ENCODE measurements at regions not wholly inside any gene's neighbourhood (a gene's known extent, or its start where the extent isn't known, plus 50 kb on each side); places are given as distances from the start of the nearest gene placed in this dataset.
"Not testable (repeated sequence)": the region's sequence is repeated elsewhere in the genome, so short reads cannot be mapped to it uniquely, and the experiment has no call there.

GRCh38 chr9:39663713-39664112 lies 308.2 kb downstream of the SPATA31A1 start:
- not testable (repeated sequence) for H2BK5ac ChIP-seq (ENCODE audit: low read depth, low read length, poor library complexity, severe bottlenecking); H4K8ac ChIP-seq (ENCODE audit: low read length); DNase-seq; H3K23ac ChIP-seq (ENCODE audit: low read length in 2 of 2); H3K79me1 ChIP-seq (replicated peaks; ENCODE audit: low read length, poor library complexity, severe bottlenecking); H3K4me3 ChIP-seq (ENCODE audit: insufficient read depth in 1 of 2, low read depth in 1 of 2, low read length in 2 of 2); H2BK12ac ChIP-seq (ENCODE audit: low read length in 2 of 2); H3K4me1 ChIP-seq (ENCODE audit: control insufficient read depth, insufficient read depth, low read depth, low read length); H3K9ac ChIP-seq (ENCODE audit: low read length); H3K18ac ChIP-seq (ENCODE audit: low read depth in 1 of 2, low read length in 2 of 2); H3K4ac ChIP-seq (ENCODE audit: low read depth in 1 of 2, low read length in 2 of 2); H2BK15ac ChIP-seq (ENCODE audit: low read depth, poor library complexity, severe bottlenecking); H3K27ac ChIP-seq (ENCODE audit: low read length, poor library complexity, severe bottlenecking); H2AK5ac ChIP-seq (ENCODE audit: low read length, severe bottlenecking); H2BK120ac ChIP-seq (ENCODE audit: low read depth, low read length); H3K36me3 ChIP-seq (ENCODE audit: control insufficient read depth in 1 of 2, insufficient read depth in 2 of 2, low read depth in 1 of 2, low read length in 2 of 2); H4K91ac ChIP-seq (ENCODE audit: low read length); H2AFZ ChIP-seq (ENCODE audit: low read depth, low read length); H3K9me3 ChIP-seq (ENCODE audit: control insufficient read depth, low read length); H3K4me2 ChIP-seq (ENCODE audit: low read length, poor library complexity, severe bottlenecking); H3K27me3 ChIP-seq (ENCODE audit: control insufficient read depth in 1 of 2, insufficient read depth in 1 of 2, low read length in 2 of 2); H3K14ac ChIP-seq (ENCODE audit: low read length in 2 of 2)
- WGBS, result no CpG with 5 or more reads among the region's 1 CpG

GRCh38 chr9:39665020-39665419 lies 309.6 kb downstream of the SPATA31A1 start:
- H3K27me3 ChIP-seq (ENCODE audit: control insufficient read depth in 1 of 2, insufficient read depth in 1 of 2, low read length in 2 of 2); H3K36me3 ChIP-seq (ENCODE audit: control insufficient read depth in 1 of 2, insufficient read depth in 2 of 2, low read depth in 1 of 2, low read length in 2 of 2); H3K4ac ChIP-seq (ENCODE audit: low read depth in 1 of 2, low read length in 2 of 2); H3K4me3 ChIP-seq (ENCODE audit: insufficient read depth in 1 of 2, low read depth in 1 of 2, low read length in 2 of 2); H2BK15ac ChIP-seq (ENCODE audit: low read depth, poor library complexity, severe bottlenecking); H3K9me3 ChIP-seq (ENCODE audit: control insufficient read depth, low read length); H3K14ac ChIP-seq (ENCODE audit: low read length in 2 of 2); H3K9ac ChIP-seq (ENCODE audit: low read length); H3K4me1 ChIP-seq (ENCODE audit: control insufficient read depth, insufficient read depth, low read depth, low read length); H2AFZ ChIP-seq (ENCODE audit: low read depth, low read length); H2BK12ac ChIP-seq (ENCODE audit: low read length in 2 of 2); H3K18ac ChIP-seq (ENCODE audit: low read depth in 1 of 2, low read length in 2 of 2); H3K4me2 ChIP-seq (ENCODE audit: low read length, poor library complexity, severe bottlenecking); H3K23ac ChIP-seq (ENCODE audit: low read length in 2 of 2); H2BK120ac ChIP-seq (ENCODE audit: low read depth, low read length); H3K27ac ChIP-seq (ENCODE audit: low read length, poor library complexity, severe bottlenecking); H2AK5ac ChIP-seq (ENCODE audit: low read length, severe bottlenecking); H4K8ac ChIP-seq (ENCODE audit: low read length); H2BK5ac ChIP-seq (ENCODE audit: low read depth, low read length, poor library complexity, severe bottlenecking); H3K79me1 ChIP-seq (replicated peaks; ENCODE audit: low read length, poor library complexity, severe bottlenecking); H4K91ac ChIP-seq (ENCODE audit: low read length); DNase-seq: not testable (repeated sequence)
- WGBS, result no CpG with 5 or more reads among the region's 7 CpGs

- not testable (repeated sequence) for H3K4me3 ChIP-seq (ENCODE audit: insufficient read depth in 1 of 2, low read depth in 1 of 2, low read length in 2 of 2); H3K14ac ChIP-seq (ENCODE audit: low read length in 2 of 2); H2BK15ac ChIP-seq (ENCODE audit: low read depth, poor library complexity, severe bottlenecking); H3K36me3 ChIP-seq (ENCODE audit: control insufficient read depth in 1 of 2, insufficient read depth in 2 of 2, low read depth in 1 of 2, low read length in 2 of 2); H2BK12ac ChIP-seq (ENCODE audit: low read length in 2 of 2); H2AFZ ChIP-seq (ENCODE audit: low read depth, low read length); H3K4me2 ChIP-seq (ENCODE audit: low read length, poor library complexity, severe bottlenecking); DNase-seq; H3K18ac ChIP-seq (ENCODE audit: low read depth in 1 of 2, low read length in 2 of 2); H3K23ac ChIP-seq (ENCODE audit: low read length in 2 of 2); H4K8ac ChIP-seq (ENCODE audit: low read length); H3K4ac ChIP-seq (ENCODE audit: low read depth in 1 of 2, low read length in 2 of 2); H2BK120ac ChIP-seq (ENCODE audit: low read depth, low read length); H3K9ac ChIP-seq (ENCODE audit: low read length); H2AK5ac ChIP-seq (ENCODE audit: low read length, severe bottlenecking); H3K27me3 ChIP-seq (ENCODE audit: control insufficient read depth in 1 of 2, insufficient read depth in 1 of 2, low read length in 2 of 2); H3K79me1 ChIP-seq (replicated peaks; ENCODE audit: low read length, poor library complexity, severe bottlenecking); H2BK5ac ChIP-seq (ENCODE audit: low read depth, low read length, poor library complexity, severe bottlenecking); H3K4me1 ChIP-seq (ENCODE audit: control insufficient read depth, insufficient read depth, low read depth, low read length); H3K9me3 ChIP-seq (ENCODE audit: control insufficient read depth, low read length); H4K91ac ChIP-seq (ENCODE audit: low read length); H3K27ac ChIP-seq (ENCODE audit: low read length, poor library complexity, severe bottlenecking)
- WGBS, result no CpG with 5 or more reads among the region's 1 CpG
Measured at GRCh38 chr9:39674437-39675210, 319.2 kb downstream of the SPATA31A1 start.

GRCh38 chr9:39675211-39675553 lies 319.7 kb downstream of the SPATA31A1 start:
- not testable (repeated sequence) for DNase-seq; H3K4ac ChIP-seq (ENCODE audit: low read depth in 1 of 2, low read length in 2 of 2); H4K91ac ChIP-seq (ENCODE audit: low read length); H2BK12ac ChIP-seq (ENCODE audit: low read length in 2 of 2); H3K23ac ChIP-seq (ENCODE audit: low read length in 2 of 2); H4K8ac ChIP-seq (ENCODE audit: low read length); H3K9me3 ChIP-seq (ENCODE audit: control insufficient read depth, low read length); H3K9ac ChIP-seq (ENCODE audit: low read length); H2BK5ac ChIP-seq (ENCODE audit: low read depth, low read length, poor library complexity, severe bottlenecking); H3K4me2 ChIP-seq (ENCODE audit: low read length, poor library complexity, severe bottlenecking); H3K27ac ChIP-seq (ENCODE audit: low read length, poor library complexity, severe bottlenecking); H3K14ac ChIP-seq (ENCODE audit: low read length in 2 of 2); H2BK15ac ChIP-seq (ENCODE audit: low read depth, poor library complexity, severe bottlenecking); H3K18ac ChIP-seq (ENCODE audit: low read depth in 1 of 2, low read length in 2 of 2); H3K36me3 ChIP-seq (ENCODE audit: control insufficient read depth in 1 of 2, insufficient read depth in 2 of 2, low read depth in 1 of 2, low read length in 2 of 2); H3K79me1 ChIP-seq (replicated peaks; ENCODE audit: low read length, poor library complexity, severe bottlenecking); H2AK5ac ChIP-seq (ENCODE audit: low read length, severe bottlenecking); H3K4me3 ChIP-seq (ENCODE audit: insufficient read depth in 1 of 2, low read depth in 1 of 2, low read length in 2 of 2); H2BK120ac ChIP-seq (ENCODE audit: low read depth, low read length); H3K4me1 ChIP-seq (ENCODE audit: control insufficient read depth, insufficient read depth, low read depth, low read length); H3K27me3 ChIP-seq (ENCODE audit: control insufficient read depth in 1 of 2, insufficient read depth in 1 of 2, low read length in 2 of 2); H2AFZ ChIP-seq (ENCODE audit: low read depth, low read length)
- no CpG with 5 or more reads among the region's 2 CpGs for WGBS

Data from mesenchymal stem cell (in vitro differentiated cells and primary cell).